Endothelial cell of umbilical vein (primary cell): ENCODE measurements at regions not wholly inside any gene's neighbourhood (a gene's known extent, or its start where the extent isn't known, plus 50 kb on each side); places are given as distances from the start of the nearest gene placed in this dataset.

Experiments
- BruUV-seq: library from RNA; stranded (reverse); fragments of 400-500 nt; replicated peaks from 2 replicates; lab custom pipeline; 2021; lab: Mats Ljungman, UMichigan
- CTCF ChIA-PET: fragments of 300-600, 350-600 bp; sonication (Branson Sonifier 250); formaldehyde crosslinking; loops from one replicate; lab custom pipeline; 2021; ENCODE audit warnings: antibody characterized with exemption, inconsistent platforms; lab: Charles Lee
- POLR2A ChIA-PET: fragments of 300-600, 350-600 bp; sonication (Branson Sonifier 250); formaldehyde crosslinking; loops from one replicate; lab custom pipeline; 2021; ENCODE audit warnings: antibody characterized with exemption, inconsistent platforms; lab: Charles Lee
- DNase-seq: peaks from one replicate; pipeline ENCODE4 v3.0.0-alpha.2; 2011; ENCODE audit warnings: low read depth, low spot score
- FAIRE-seq: peaks from 2 replicates; lab custom pipeline; 2011; peaks lifted over from hg19 to GRCh38; lab: Jason Lieb, UNC
- H2AFZ ChIP-seq: 2 replicates; pipeline ENCODE4 v1.6.0; 2012; ENCODE audit warnings: low read depth, low read length, control low read depth, inconsistent platforms
- H3K27ac ChIP-seq: 2 replicates; pipeline ENCODE4 v1.5.1; 2011; ENCODE audit warnings: low read depth, mild to moderate bottlenecking, control low read depth, low read length, moderate library complexity; ENCODE audit not compliant: insufficient read depth
- H3K27me3 ChIP-seq, 2 experiments: 2 replicates each; pipeline versions ENCODE4 v1.6.0 to v1.6.1; 2011; ENCODE audit warnings: low read length in 2 of 2, mixed read lengths in 1 of 2; ENCODE audit not compliant: control insufficient read depth in 2 of 2, insufficient read depth in 2 of 2
- H3K36me3 ChIP-seq, 2 experiments: 2 replicates in 1 of 2; 3 replicates in 1 of 2; pipeline ENCODE4 v1.5.1; 2011; ENCODE audit warnings: low read length in 2 of 2, mild to moderate bottlenecking in 1 of 2, moderate library complexity in 1 of 2; ENCODE audit not compliant: control insufficient read depth in 2 of 2, insufficient read depth in 2 of 2; ENCODE audit errors: extremely low read depth in 1 of 2
- H3K4me1 ChIP-seq: 3 replicates; pipeline ENCODE4 v1.5.1; 2011; ENCODE audit warnings: mild to moderate bottlenecking, low read length; ENCODE audit not compliant: control insufficient read depth, insufficient read depth; ENCODE audit errors: extremely low read depth
- H3K4me2 ChIP-seq: 2 replicates; pipeline ENCODE4 v1.6.1; 2011; ENCODE audit warnings: low read length, control low read depth, mixed read lengths; ENCODE audit not compliant: insufficient read depth
- H3K4me3 ChIP-seq, 3 experiments: fragments of 200-600 bp in 1 of 3; sonication (generic), shearing (Covaris generic) in 1 of 3; replicated peaks in 1 of 3; 2 replicates each; pipeline ENCODE4 v1.5.1; 2011 to 2016; ENCODE audit warnings: control low read depth in 3 of 3, low read length in 3 of 3, mild to moderate bottlenecking in 2 of 3, inconsistent platforms in 1 of 3, low read depth in 1 of 3, moderate library complexity in 1 of 3; ENCODE audit not compliant: insufficient read depth in 1 of 3
- H3K79me2 ChIP-seq: 2 replicates; pipeline ENCODE4 v1.6.0; 2012; ENCODE audit warnings: low read length, inconsistent platforms; ENCODE audit not compliant: control insufficient read depth, insufficient read depth
- H3K9ac ChIP-seq: replicated peaks from 2 replicates; pipeline ENCODE3; 2011; ENCODE audit warnings: low read length, control low read depth; ENCODE audit not compliant: insufficient read depth; ENCODE audit errors: extremely low read depth
- H3K9me1 ChIP-seq: replicated peaks from 3 replicates; pipeline ENCODE4 v1.6.0; 2011; ENCODE audit warnings: mild to moderate bottlenecking, low read length; ENCODE audit not compliant: control insufficient read depth, insufficient read depth; ENCODE audit errors: extremely low read depth
- H3K9me3 ChIP-seq: replicated peaks from 2 replicates; pipeline ENCODE4 v1.5.1; 2012; ENCODE audit warnings: low read length, inconsistent platforms; ENCODE audit not compliant: control insufficient read depth, insufficient read depth
- H4K20me1 ChIP-seq: replicated peaks from 2 replicates; pipeline ENCODE3; 2011; ENCODE audit warnings: mild to moderate bottlenecking, low read length; ENCODE audit not compliant: control insufficient read depth, insufficient read depth; ENCODE audit errors: extremely low read depth
- EZH2 ChIP-seq: IDR thresholded peaks from 2 replicates; pipeline ENCODE4 v1.6.1; 2012; ENCODE audit warnings: borderline replicate concordance, low read depth, mild to moderate bottlenecking, moderate library complexity, low read length, inconsistent platforms; ENCODE audit not compliant: severe bottlenecking
- FOS ChIP-seq: IDR thresholded peaks from 2 replicates; pipeline ENCODE4 v1.6.1; 2011; ENCODE audit warnings: mild to moderate bottlenecking, low read length, moderate library complexity, borderline replicate concordance; ENCODE audit not compliant: insufficient read depth
- GATA2 ChIP-seq: IDR thresholded peaks from 2 replicates; pipeline ENCODE4 v1.7.0; 2011; ENCODE audit warnings: low read depth, mild to moderate bottlenecking, moderate library complexity, mixed read lengths, low read length; ENCODE audit not compliant: insufficient read length, insufficient read depth
- JUN ChIP-seq: IDR thresholded peaks from 2 replicates; pipeline ENCODE4 v1.6.1; 2011; ENCODE audit warnings: borderline replicate concordance, low read depth; ENCODE audit not compliant: insufficient read length, insufficient read depth
- MYC ChIP-seq: IDR thresholded peaks from one replicate; pipeline ENCODE4 v1.6.1; 2011; ENCODE audit warnings: mild to moderate bottlenecking, low read depth, low read length
- POLR2A ChIP-seq: IDR thresholded peaks from 2 replicates; pipeline ENCODE4 v1.6.1; 2012; ENCODE audit warnings: low read depth, mild to moderate bottlenecking, control low read depth, low read length
- POLR2AphosphoS5 ChIP-seq: IDR thresholded peaks from 2 replicates; pipeline ENCODE4 v1.6.1; 2012; ENCODE audit warnings: low read depth, mild to moderate bottlenecking, control low read depth, low read length, moderate library complexity; ENCODE audit not compliant: insufficient read depth
- dilution Hi-C: fragments of 300-500 bp; cut with MboI; formaldehyde crosslinking; loops from one replicate; pipeline ENCODE4 v1.15.0; 2019; ENCODE audit warnings: low sequenced_read_pairs; ENCODE audit not compliant: extremely low pct_ligation_motif_present
- intact Hi-C: fragments of 100-400 bp; cut with micrococcal nuclease; formaldehyde crosslinking; loops from one replicate; pipeline ENCODE4 v1.10.0; 2022
- TF ChIP-seq, protein P1 (sequence below): IDR thresholded peaks from 2 replicates; pipeline ENCODE4 v1.6.1; 2011; ENCODE audit not compliant: insufficient read depth, insufficient read length
- TF ChIP-seq, protein P2 (sequence below), 2 donors: IDR thresholded peaks; 1 replicate in 1 of 2; 2 replicates in 1 of 2; pipeline ENCODE4 v1.5.1; 2011; ENCODE audit warnings: low read length in 2 of 2, mild to moderate bottlenecking in 2 of 2, moderate library complexity in 2 of 2, control low read depth in 1 of 2, inconsistent platforms in 1 of 2, low read depth in 1 of 2; ENCODE audit not compliant: insufficient read depth in 1 of 2; ENCODE audit errors: extremely low read depth in 1 of 2

DNA sequence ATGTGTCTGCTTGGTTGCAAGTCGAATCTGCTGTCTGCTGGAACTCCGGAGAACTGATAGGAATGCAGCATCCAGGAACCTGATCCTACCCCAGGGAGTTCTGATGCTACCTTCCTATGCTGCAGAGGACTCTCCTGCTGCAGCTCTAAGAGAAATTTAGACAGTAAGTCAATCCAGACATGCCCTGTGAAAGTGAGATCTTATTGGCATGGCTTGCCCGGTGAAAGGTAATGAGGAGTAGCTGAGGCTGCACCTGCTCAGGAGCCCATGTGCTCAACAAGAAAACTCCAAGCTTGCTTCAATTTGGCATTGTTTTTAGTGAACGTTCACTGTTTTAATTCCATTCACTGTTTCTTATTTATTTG, 217.3 kb upstream of the SERP2 start:
- ChIA-PET CTCF (interaction anchor here (1.7 kb wide), 1 partner anchor 35 kb away, joined by 3 read pairs; no protein-coding TSS in a partner anchor), POLR2A (no interaction called here)
- no peak overlapping the region for H3K4me3 ChIP-seq
- H3K27me3 ChIP-seq = no peaks in the 10 kb centered on the region
- no peaks in the 10 kb centered on the region for H3K36me3 ChIP-seq
- DNase-seq (no peak), FAIRE-seq (no peak)
- H3K9me3 ChIP-seq = no peaks in the 10 kb centered on the region
- H3K4me2 ChIP-seq = no peak overlapping the region
- H3K9me1 ChIP-seq = no peaks in the 10 kb centered on the region
- no peaks in the 10 kb centered on the region for H3K79me2 ChIP-seq
- intact Hi-C loops = no loop called here
- dilution Hi-C loops = no loop called here
- H4K20me1 ChIP-seq = no peaks in the 10 kb centered on the region
- H3K9ac ChIP-seq = no peak overlapping the region
- TF ChIP-seq, protein P1, sequence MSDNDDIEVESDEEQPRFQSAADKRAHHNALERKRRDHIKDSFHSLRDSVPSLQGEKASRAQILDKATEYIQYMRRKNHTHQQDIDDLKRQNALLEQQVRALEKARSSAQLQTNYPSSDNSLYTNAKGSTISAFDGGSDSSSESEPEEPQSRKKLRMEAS = no peak
- no peak for TF ChIP-seq JUN
- no peak for TF ChIP-seq POLR2AphosphoS5
- no peak for TF ChIP-seq GATA2
- TF ChIP-seq POLR2A = no peak
- TF ChIP-seq, protein P2, sequence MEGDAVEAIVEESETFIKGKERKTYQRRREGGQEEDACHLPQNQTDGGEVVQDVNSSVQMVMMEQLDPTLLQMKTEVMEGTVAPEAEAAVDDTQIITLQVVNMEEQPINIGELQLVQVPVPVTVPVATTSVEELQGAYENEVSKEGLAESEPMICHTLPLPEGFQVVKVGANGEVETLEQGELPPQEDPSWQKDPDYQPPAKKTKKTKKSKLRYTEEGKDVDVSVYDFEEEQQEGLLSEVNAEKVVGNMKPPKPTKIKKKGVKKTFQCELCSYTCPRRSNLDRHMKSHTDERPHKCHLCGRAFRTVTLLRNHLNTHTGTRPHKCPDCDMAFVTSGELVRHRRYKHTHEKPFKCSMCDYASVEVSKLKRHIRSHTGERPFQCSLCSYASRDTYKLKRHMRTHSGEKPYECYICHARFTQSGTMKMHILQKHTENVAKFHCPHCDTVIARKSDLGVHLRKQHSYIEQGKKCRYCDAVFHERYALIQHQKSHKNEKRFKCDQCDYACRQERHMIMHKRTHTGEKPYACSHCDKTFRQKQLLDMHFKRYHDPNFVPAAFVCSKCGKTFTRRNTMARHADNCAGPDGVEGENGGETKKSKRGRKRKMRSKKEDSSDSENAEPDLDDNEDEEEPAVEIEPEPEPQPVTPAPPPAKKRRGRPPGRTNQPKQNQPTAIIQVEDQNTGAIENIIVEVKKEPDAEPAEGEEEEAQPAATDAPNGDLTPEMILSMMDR (IDR thresholded peaks at IDR 0.05; ENCODE audit: extremely low read depth in 1 of 2, insufficient read depth in 1 of 2, low read depth in 1 of 2, low read length in 2 of 2) = no peak
- no peak for TF ChIP-seq FOS
- TF ChIP-seq MYC = no peak
- no peak for TF ChIP-seq EZH2
- peaks cover 3% of the 10 kb centered on the region for H3K4me1 ChIP-seq
- no TSS peak for BruUV-seq
- no peak overlapping the region for H3K27ac ChIP-seq
- H2AFZ ChIP-seq = no peak overlapping the region
